ENCODE measurements at regions not wholly inside any gene's neighbourhood (a gene's known extent, or its start where the extent isn't known, plus 50 kb on each side); places are given as distances from the start of the nearest gene placed in this dataset.

DNA sequence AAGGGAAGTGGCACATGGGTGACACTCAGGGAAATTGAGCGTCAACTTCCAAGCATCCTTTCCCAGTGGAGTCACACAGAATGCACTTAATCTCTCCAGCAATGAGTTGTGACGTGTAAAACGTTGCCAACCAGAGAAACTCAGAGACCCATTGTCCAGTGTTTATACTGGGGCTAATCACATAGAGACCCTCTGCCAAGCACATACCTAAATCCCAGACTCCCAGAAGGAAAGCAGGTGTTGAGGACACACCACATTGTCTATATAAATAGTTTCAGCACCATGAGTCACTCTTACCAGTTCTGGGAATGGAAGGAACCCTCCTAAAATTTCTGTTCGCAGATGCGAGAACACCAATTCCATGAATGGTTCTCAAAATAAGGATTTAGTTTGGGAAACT, 76.4 kb upstream of the BET1 start:
- Histone ChIP-seq H3K4me2 (ENCODE audit: low read length) (no peak overlapping the region), H3K9ac (ENCODE audit: low read length) (no peak overlapping the region), H3K4me1 (ENCODE audit: insufficient read depth, low read length) (no peaks in the 10 kb centered on the region), H3K36me3 (ENCODE audit: insufficient read depth, low read length) (no peaks in the 10 kb centered on the region), H3K27me3 (ENCODE audit: insufficient read depth, low read length) (no peaks in the 10 kb centered on the region), H3K9me3 (ENCODE audit: insufficient read depth, low read depth, low read length) (no peaks in the 10 kb centered on the region), H3K79me2 (ENCODE audit: insufficient read depth, low read length) (no peaks in the 10 kb centered on the region), H3K27ac (ENCODE audit: low read depth, low read length) (no peak overlapping the region), H3K4me3 (ENCODE audit: insufficient read depth, low read depth, low read length) (no peak overlapping the region), H4K20me1 (ENCODE audit: insufficient read depth, low read length) (no peaks in the 10 kb centered on the region), H2AFZ (ENCODE audit: low read depth, low read length) (no peak overlapping the region)
- Mint-ChIP-seq H3K27ac (ENCODE audit: unreplicated experiment) (no peak overlapping the region), H3K4me3 (ENCODE audit: unreplicated experiment) (no peak overlapping the region), H3K4me1 (ENCODE audit: low read depth, unreplicated experiment) (peaks cover 6% of the 10 kb centered on the region), H3K36me3 (ENCODE audit: low read depth, unreplicated experiment) (no peaks in the 10 kb centered on the region), H3K27me3 (ENCODE audit: low read depth, unreplicated experiment) (no peaks in the 10 kb centered on the region), H3K9me3 (ENCODE audit: unreplicated experiment) (no peaks in the 10 kb centered on the region)
- DNase-seq (ENCODE audit: low read depth) (peak; percentile 72), FAIRE-seq (no peak)
- TF ChIP-seq, protein P1, sequence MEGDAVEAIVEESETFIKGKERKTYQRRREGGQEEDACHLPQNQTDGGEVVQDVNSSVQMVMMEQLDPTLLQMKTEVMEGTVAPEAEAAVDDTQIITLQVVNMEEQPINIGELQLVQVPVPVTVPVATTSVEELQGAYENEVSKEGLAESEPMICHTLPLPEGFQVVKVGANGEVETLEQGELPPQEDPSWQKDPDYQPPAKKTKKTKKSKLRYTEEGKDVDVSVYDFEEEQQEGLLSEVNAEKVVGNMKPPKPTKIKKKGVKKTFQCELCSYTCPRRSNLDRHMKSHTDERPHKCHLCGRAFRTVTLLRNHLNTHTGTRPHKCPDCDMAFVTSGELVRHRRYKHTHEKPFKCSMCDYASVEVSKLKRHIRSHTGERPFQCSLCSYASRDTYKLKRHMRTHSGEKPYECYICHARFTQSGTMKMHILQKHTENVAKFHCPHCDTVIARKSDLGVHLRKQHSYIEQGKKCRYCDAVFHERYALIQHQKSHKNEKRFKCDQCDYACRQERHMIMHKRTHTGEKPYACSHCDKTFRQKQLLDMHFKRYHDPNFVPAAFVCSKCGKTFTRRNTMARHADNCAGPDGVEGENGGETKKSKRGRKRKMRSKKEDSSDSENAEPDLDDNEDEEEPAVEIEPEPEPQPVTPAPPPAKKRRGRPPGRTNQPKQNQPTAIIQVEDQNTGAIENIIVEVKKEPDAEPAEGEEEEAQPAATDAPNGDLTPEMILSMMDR (IDR thresholded peaks at IDR 0.05; ENCODE audit: insufficient read depth, low read depth, low read length): no peak

DNA sequence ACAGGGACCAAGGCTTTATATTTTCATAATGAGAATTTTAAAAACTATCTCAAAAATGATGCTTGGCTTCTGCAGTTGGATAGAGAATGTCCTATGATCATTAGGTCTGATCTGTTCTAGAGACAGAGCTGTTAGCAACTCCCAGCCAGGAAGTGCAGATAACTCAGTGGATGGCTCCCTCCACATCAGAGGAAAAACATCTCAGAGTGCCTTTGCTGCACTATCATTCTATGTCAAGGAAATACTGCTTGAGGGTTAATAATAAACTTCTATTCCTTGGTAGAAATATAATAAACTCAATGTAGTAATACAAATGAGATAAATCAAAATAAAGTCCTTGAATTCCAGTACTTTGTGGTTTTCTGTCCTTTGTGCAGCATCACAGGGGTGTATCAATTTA, 78.0 kb upstream of the BET1 start:
- Histone ChIP-seq H3K4me1 (ENCODE audit: insufficient read depth, low read length) (no peaks in the 10 kb centered on the region), H3K36me3 (ENCODE audit: insufficient read depth, low read length) (no peaks in the 10 kb centered on the region), H3K27ac (ENCODE audit: low read depth, low read length) (no peak overlapping the region), H3K4me2 (ENCODE audit: low read length) (no peak overlapping the region), H3K4me3 (ENCODE audit: insufficient read depth, low read depth, low read length) (no peak overlapping the region), H3K27me3 (ENCODE audit: insufficient read depth, low read length) (no peaks in the 10 kb centered on the region), H4K20me1 (ENCODE audit: insufficient read depth, low read length) (no peaks in the 10 kb centered on the region), H2AFZ (ENCODE audit: low read depth, low read length) (no peak overlapping the region), H3K79me2 (ENCODE audit: insufficient read depth, low read length) (no peaks in the 10 kb centered on the region), H3K9ac (ENCODE audit: low read length) (no peak overlapping the region), H3K9me3 (ENCODE audit: insufficient read depth, low read depth, low read length) (no peaks in the 10 kb centered on the region)
- TF ChIP-seq, protein P1 (IDR thresholded peaks at IDR 0.05; ENCODE audit: insufficient read depth, low read depth, low read length): no peak
- TF ChIP-seq EZH2 (IDR thresholded peaks at IDR 0.05; ENCODE audit: insufficient read depth, low read length): no peak
- no peaks in the 10 kb centered on the region for H3K9me3 Mint-ChIP-seq (ENCODE audit: unreplicated experiment)
- H3K4me1 Mint-ChIP-seq (ENCODE audit: low read depth, unreplicated experiment): peaks cover 6% of the 10 kb centered on the region
- no peaks in the 10 kb centered on the region for H3K27me3 Mint-ChIP-seq (ENCODE audit: low read depth, unreplicated experiment)
- no peaks in the 10 kb centered on the region for H3K36me3 Mint-ChIP-seq (ENCODE audit: low read depth, unreplicated experiment)
- H3K27ac Mint-ChIP-seq (ENCODE audit: unreplicated experiment): no peak overlapping the region
- H3K4me3 Mint-ChIP-seq (ENCODE audit: unreplicated experiment): no peak overlapping the region
- FAIRE-seq (no peak), DNase-seq (ENCODE audit: low read depth) (no peak)

DNA sequence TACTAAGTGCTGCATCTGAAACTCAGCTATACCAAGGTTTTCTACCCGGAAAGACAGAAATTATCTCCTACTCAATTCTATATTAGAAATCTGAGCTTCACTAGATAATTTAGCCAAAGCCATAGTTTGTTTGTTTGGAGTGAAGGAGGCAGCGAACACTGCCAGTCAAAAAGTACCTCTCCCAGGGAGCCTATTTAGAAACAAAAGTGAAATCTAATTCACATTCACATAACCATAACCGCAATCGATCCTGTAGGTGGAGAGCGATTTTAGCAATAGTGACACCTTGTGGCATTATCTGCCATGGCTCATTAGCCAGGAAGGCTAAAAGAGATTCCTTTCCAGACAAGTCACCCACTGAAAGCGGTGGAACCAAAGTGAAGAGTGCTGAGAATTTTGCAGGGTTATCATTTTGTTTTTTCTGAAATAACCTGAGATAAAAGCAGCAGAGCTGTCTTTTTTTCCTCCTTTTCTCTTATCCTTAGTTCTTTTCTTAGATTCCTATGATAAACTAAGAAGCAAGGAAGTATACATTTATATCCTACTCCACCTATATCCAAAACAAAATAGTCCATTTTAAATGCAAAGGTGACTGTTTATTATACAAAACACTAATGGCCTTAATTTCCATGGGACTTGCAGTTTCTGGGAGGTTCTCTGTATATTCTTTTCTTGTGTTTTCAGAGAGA, 83.7 kb upstream of the BET1 start:
- Histone ChIP-seq H3K36me3 (ENCODE audit: insufficient read depth, low read length) (no peaks in the 10 kb centered on the region), H3K9ac (ENCODE audit: low read length) (no peak overlapping the region), H3K9me3 (ENCODE audit: insufficient read depth, low read depth, low read length) (no peaks in the 10 kb centered on the region), H2AFZ (ENCODE audit: low read depth, low read length) (no peak overlapping the region), H4K20me1 (ENCODE audit: insufficient read depth, low read length) (no peaks in the 10 kb centered on the region), H3K4me3 (ENCODE audit: insufficient read depth, low read depth, low read length) (peak overlapping the region; percentile 31), H3K4me1 (ENCODE audit: insufficient read depth, low read length) (peaks cover 10% of the 10 kb centered on the region), H3K27ac (ENCODE audit: low read depth, low read length) (no peak overlapping the region), H3K27me3 (ENCODE audit: insufficient read depth, low read length) (no peaks in the 10 kb centered on the region), H3K4me2 (ENCODE audit: low read length) (peak overlapping the region; percentile 79), H3K79me2 (ENCODE audit: insufficient read depth, low read length) (no peaks in the 10 kb centered on the region)
- peak; percentile 70 for DNase-seq (ENCODE audit: low read depth)
- TF ChIP-seq EZH2 (IDR thresholded peaks at IDR 0.05; ENCODE audit: insufficient read depth, low read length): no peak
- TF ChIP-seq, protein P1 (IDR thresholded peaks at IDR 0.05; ENCODE audit: insufficient read depth, low read depth, low read length): peak; percentile 91
- H3K4me3 Mint-ChIP-seq (ENCODE audit: unreplicated experiment): no peak overlapping the region
- no peaks in the 10 kb centered on the region for H3K36me3 Mint-ChIP-seq (ENCODE audit: low read depth, unreplicated experiment)
- peak; percentile 94 for FAIRE-seq
- no peaks in the 10 kb centered on the region for H3K9me3 Mint-ChIP-seq (ENCODE audit: unreplicated experiment)
- no peaks in the 10 kb centered on the region for H3K27me3 Mint-ChIP-seq (ENCODE audit: low read depth, unreplicated experiment)
- peaks cover 19% of the 10 kb centered on the region for H3K4me1 Mint-ChIP-seq (ENCODE audit: low read depth, unreplicated experiment)
- H3K27ac Mint-ChIP-seq (ENCODE audit: unreplicated experiment): peak overlapping the region; percentile 41

All from astrocyte (in vitro differentiated cells and primary cell).